C4-2B (cell line): ENCODE measurements at regions not wholly inside any gene's neighbourhood (a gene's known extent, or its start where the extent isn't known, plus 50 kb on each side); places are given as distances from the start of the nearest gene placed in this dataset.

Source experiments
- CTCF ChIP-seq: fragments of 450-650 bp; conservative IDR thresholded peaks from 2 replicates; pipeline ENCODE4 v1.5.1; 2017; ENCODE audit warnings: mild to moderate bottlenecking
- ZFX ChIP-seq: fragments of 450-650 bp; IDR thresholded peaks from 2 replicates; pipeline ENCODE4 v1.6.1; 2017

GRCh38 chr9:129480745-129481144 lies 140.2 kb downstream of the C9orf50 start:
- TF ChIP-seq CTCF (no peak), ZFX (no peak)
